Esophagus muscularis mucosa (tissue), 4 donors: ENCODE measurements at regions not wholly inside any gene's neighbourhood (a gene's known extent, or its start where the extent isn't known, plus 50 kb on each side); places are given as distances from the start of the nearest gene placed in this dataset.

ENCODE experiments used
- EP300 ChIP-seq: sonication (generic); formaldehyde crosslinking; IDR thresholded peaks from one replicate; pipeline ENCODE4 v1.6.1; 2017; ENCODE audit warnings: antibody characterized with exemption
- POLR2A ChIP-seq: fragments of 450-650 bp; IDR thresholded peaks from one replicate; pipeline ENCODE4 v1.6.1; 2017; ENCODE audit warnings: antibody characterized with exemption, moderate library complexity, mild to moderate bottlenecking, low read depth
- TF ChIP-seq, protein P1 (sequence below), 3 experiments: fragments of 200-600 bp in 2 of 3; fragments of 450-650 bp in 1 of 3; sonication (generic) in 2 of 3; IDR thresholded peaks; one replicate each; pipeline ENCODE4 v1.5.1; 2017 to 2019; ENCODE audit warnings: antibody characterized with exemption in 3 of 3, mild to moderate bottlenecking in 2 of 3, moderate library complexity in 1 of 3

DNA sequence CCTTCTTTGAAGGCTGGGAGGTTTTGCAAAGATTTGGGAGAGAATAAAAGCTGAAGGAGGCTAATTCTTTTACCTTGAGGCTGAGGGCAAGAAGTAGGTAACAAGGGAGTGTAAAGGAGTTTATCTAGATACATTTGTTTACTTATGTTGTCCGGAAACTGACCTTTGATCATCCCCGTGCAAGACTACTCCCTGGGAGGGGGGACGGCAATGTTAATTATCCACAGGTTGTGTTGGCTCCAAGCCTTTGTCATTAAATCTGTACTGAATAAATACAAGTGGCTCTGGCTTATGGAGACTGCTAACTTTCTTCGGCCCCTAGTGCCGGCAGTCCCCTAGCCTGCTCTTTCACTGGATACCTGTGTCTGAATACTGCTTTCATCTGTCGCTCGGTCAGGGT is 1250.6 kb upstream of the LRRTM3 start:
- TF ChIP-seq POLR2A, result no peak
- TF ChIP-seq, protein P1, sequence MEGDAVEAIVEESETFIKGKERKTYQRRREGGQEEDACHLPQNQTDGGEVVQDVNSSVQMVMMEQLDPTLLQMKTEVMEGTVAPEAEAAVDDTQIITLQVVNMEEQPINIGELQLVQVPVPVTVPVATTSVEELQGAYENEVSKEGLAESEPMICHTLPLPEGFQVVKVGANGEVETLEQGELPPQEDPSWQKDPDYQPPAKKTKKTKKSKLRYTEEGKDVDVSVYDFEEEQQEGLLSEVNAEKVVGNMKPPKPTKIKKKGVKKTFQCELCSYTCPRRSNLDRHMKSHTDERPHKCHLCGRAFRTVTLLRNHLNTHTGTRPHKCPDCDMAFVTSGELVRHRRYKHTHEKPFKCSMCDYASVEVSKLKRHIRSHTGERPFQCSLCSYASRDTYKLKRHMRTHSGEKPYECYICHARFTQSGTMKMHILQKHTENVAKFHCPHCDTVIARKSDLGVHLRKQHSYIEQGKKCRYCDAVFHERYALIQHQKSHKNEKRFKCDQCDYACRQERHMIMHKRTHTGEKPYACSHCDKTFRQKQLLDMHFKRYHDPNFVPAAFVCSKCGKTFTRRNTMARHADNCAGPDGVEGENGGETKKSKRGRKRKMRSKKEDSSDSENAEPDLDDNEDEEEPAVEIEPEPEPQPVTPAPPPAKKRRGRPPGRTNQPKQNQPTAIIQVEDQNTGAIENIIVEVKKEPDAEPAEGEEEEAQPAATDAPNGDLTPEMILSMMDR (IDR thresholded peaks at IDR 0.05), result no peak
- TF ChIP-seq EP300, result no peak
